ENCODE measurements at regions not wholly inside any gene's neighbourhood (a gene's known extent, or its start where the extent isn't known, plus 50 kb on each side); places are given as distances from the start of the nearest gene placed in this dataset.

DNA sequence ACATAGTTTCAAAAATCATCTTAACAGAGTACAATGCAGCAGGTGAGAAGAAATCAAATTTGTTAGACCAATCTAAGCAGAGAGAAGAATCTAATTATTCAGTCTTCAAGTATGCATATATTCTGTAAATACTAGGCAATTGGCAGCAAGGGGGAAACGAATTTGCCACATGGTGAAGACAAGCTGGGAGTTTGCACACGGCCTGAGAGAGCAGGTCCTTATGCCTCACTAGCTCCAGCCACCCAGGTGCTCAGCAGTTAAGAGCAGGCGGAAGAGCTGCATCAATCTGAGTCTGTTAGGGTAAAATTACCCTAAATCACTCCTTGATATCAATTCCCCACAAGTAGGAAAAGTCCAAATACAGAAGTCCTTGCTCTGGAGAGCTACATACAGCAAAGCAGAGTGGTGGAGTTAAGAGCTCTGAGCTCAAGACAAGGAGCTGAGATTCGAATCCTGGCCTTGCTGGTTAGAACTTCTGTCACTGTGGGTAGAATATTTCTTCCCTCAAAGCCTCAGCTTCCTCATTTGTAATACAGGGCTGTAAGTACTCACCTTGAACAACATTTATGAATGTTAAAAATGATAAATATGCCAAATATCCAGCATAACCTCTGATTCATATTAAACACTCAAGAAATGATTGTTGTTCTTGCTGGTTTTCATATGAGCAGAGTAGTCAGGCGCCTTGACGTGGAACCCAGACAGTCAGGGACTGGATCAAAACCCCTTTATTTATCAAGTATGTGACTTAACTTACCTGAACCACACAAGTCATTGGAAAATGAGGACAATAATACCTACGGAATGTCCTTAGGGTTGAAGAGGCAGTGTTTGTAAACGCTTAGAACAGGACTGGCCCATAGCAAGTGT lies 444.2 kb downstream of the CDH26 start:
- DNase-seq (ENCODE audit: low read depth): no peak
- no peaks in the 10 kb centered on the region for H3K27me3 ChIP-seq (ENCODE audit: control insufficient read depth, insufficient read depth, low read length)
- no peaks in the 10 kb centered on the region for H3K36me3 ChIP-seq (ENCODE audit: control insufficient read depth, insufficient read depth, low read length)
- TF ChIP-seq, protein P1, sequence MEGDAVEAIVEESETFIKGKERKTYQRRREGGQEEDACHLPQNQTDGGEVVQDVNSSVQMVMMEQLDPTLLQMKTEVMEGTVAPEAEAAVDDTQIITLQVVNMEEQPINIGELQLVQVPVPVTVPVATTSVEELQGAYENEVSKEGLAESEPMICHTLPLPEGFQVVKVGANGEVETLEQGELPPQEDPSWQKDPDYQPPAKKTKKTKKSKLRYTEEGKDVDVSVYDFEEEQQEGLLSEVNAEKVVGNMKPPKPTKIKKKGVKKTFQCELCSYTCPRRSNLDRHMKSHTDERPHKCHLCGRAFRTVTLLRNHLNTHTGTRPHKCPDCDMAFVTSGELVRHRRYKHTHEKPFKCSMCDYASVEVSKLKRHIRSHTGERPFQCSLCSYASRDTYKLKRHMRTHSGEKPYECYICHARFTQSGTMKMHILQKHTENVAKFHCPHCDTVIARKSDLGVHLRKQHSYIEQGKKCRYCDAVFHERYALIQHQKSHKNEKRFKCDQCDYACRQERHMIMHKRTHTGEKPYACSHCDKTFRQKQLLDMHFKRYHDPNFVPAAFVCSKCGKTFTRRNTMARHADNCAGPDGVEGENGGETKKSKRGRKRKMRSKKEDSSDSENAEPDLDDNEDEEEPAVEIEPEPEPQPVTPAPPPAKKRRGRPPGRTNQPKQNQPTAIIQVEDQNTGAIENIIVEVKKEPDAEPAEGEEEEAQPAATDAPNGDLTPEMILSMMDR (IDR thresholded peaks at IDR 0.05; ENCODE audit: insufficient read depth, low read length, severe bottlenecking): no peak
- no peak for FAIRE-seq
- no peak overlapping the region for H3K4me3 ChIP-seq (ENCODE audit: low read depth, low read length)

GRCh38 chr20:60403105-60403741 lies 445.0 kb downstream of the CDH26 start:
- H3K4me3 ChIP-seq (ENCODE audit: low read depth, low read length): no peak overlapping the region
- DNase-seq (ENCODE audit: low read depth): no peak
- H3K27me3 ChIP-seq (ENCODE audit: control insufficient read depth, insufficient read depth, low read length): no peaks in the 10 kb centered on the region
- no peaks in the 10 kb centered on the region for H3K36me3 ChIP-seq (ENCODE audit: control insufficient read depth, insufficient read depth, low read length)
- TF ChIP-seq, protein P1 (IDR thresholded peaks at IDR 0.05; ENCODE audit: insufficient read depth, low read length, severe bottlenecking): no peak
- no peak for FAIRE-seq

DNA sequence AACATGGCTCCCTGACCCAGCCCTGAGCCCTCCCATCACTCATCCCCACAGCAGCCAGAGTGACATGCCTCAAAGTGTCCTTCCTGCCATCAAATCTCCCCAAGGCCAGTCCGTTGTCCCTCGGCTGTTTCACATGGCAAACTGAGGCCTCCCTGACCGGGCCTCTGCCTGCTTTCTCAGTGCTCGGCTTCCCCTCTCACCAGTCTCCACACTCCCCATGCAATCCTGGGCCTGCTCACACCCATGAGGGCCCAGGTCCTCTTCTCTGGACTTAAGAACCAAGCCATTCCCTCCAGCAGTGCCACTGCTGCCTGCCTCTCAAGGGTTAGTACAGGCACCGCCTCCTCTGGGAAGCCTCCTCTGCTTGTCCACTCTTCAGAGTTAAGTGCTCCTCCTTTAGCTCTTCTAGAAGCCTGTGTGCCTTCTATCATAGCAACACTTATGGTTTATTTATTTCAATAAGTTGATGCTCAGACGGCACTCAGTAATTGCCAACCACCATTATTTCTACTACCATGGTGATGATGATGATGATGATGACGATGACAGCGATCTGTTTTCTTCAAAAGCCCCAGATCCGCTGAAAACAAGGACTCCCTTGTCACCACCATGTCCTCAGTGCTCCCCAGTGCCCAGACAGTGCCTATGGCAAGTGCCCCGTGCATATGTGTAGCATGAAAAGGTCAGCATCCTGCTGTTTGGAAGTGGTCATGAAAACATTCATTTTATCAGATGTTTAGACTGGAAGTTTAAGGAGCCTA lies 449.0 kb downstream of the CDH26 start:
- DNase-seq (ENCODE audit: low read depth): no peak
- Histone ChIP-seq H3K4me3 (ENCODE audit: low read depth, low read length) (no peak overlapping the region), H3K27me3 (ENCODE audit: control insufficient read depth, insufficient read depth, low read length) (no peaks in the 10 kb centered on the region), H3K36me3 (ENCODE audit: control insufficient read depth, insufficient read depth, low read length) (no peaks in the 10 kb centered on the region)
- TF ChIP-seq, protein P1 (IDR thresholded peaks at IDR 0.05; ENCODE audit: insufficient read depth, low read length, severe bottlenecking): no peak
- FAIRE-seq: no peak

DNA sequence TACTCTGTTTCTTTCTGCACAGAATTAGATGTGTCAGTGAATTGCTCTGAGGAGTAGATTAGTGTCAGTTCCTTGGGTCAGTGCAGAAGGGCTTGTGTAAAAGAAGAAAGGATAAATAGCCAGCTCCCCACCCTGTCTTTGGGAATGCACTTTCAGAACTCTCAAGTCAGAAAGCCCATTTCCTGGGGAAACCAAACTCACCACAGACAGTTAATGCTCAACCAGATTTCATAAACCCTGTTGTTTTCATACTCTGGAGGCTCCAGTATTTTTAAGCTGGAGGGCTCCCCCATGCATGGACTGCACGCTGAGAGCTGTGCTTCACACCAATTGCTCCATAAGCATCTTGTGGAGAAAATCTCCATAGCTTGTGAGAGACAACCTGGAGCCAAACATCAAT lies 449.7 kb downstream of the CDH26 start:
- TF ChIP-seq, protein P1 (IDR thresholded peaks at IDR 0.05; ENCODE audit: insufficient read depth, low read length, severe bottlenecking): no peak
- no peak for FAIRE-seq
- no peak for DNase-seq (ENCODE audit: low read depth)
- no peaks in the 10 kb centered on the region for H3K36me3 ChIP-seq (ENCODE audit: control insufficient read depth, insufficient read depth, low read length)
- no peaks in the 10 kb centered on the region for H3K27me3 ChIP-seq (ENCODE audit: control insufficient read depth, insufficient read depth, low read length)
- no peak overlapping the region for H3K4me3 ChIP-seq (ENCODE audit: low read depth, low read length)

DNA sequence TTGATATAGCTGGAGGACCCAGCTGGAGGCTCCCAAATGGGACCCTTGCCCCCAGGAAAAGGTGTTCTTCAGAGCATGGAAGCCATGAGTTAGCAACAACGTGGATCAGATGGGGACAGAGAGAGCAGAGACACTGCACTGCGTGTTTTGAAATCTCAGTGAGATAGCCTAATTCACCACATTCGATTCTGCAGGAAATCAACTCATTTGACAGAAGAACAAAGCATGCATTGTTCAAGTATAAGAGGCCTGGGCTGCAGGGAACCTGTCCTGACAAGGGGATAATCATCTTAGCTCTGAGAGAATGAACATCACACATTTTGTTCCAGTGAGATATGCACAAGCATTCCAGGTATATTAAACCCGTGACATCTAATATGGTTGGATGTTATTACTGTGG lies 450.2 kb downstream of the CDH26 start:
- TF ChIP-seq, protein P1 (IDR thresholded peaks at IDR 0.05; ENCODE audit: insufficient read depth, low read length, severe bottlenecking): no peak
- Histone ChIP-seq H3K36me3 (ENCODE audit: control insufficient read depth, insufficient read depth, low read length) (no peaks in the 10 kb centered on the region), H3K27me3 (ENCODE audit: control insufficient read depth, insufficient read depth, low read length) (no peaks in the 10 kb centered on the region), H3K4me3 (ENCODE audit: low read depth, low read length) (no peak overlapping the region)
- FAIRE-seq (no peak), DNase-seq (ENCODE audit: low read depth) (no peak)
